GM20000 (cell line): ENCODE measurements at regions not wholly inside any gene's neighbourhood (a gene's known extent, or its start where the extent isn't known, plus 50 kb on each side); places are given as distances from the start of the nearest gene placed in this dataset.

Experiments
- DNase-seq: peaks from one replicate; pipeline ENCODE4 v3.0.0; 2012; ENCODE audit warnings: low spot score
- CTCF ChIP-seq: IDR thresholded peaks from 2 replicates; pipeline ENCODE4 v1.5.1; 2012; ENCODE audit warnings: mild to moderate bottlenecking, control low read depth; ENCODE audit errors: extremely low read depth, missing control alignments

GRCh38 chr9:90460220-90460619 lies 182.4 kb downstream of the DIRAS2 start:
- no peak for TF ChIP-seq CTCF
- DNase-seq: no peak

GRCh38 chr9:90464978-90465377 lies 177.6 kb downstream of the DIRAS2 start:
- no peak for TF ChIP-seq CTCF
- no peak for DNase-seq

- no peak for TF ChIP-seq CTCF
- DNase-seq: no peak
These were observed 176.2 kb downstream of the DIRAS2 start for GRCh38 chr9:90466441-90466840.

GRCh38 chr9:90469435-90469834 lies 173.2 kb downstream of the DIRAS2 start:
- no peak for TF ChIP-seq CTCF
- DNase-seq: no peak

GRCh38 chr9:90469865-90470387 lies 172.7 kb downstream of the DIRAS2 start:
- no peak for TF ChIP-seq CTCF
- no peak for DNase-seq

GRCh38 chr9:90476058-90476457 lies 166.6 kb downstream of the DIRAS2 start:
- no peak for TF ChIP-seq CTCF
- no peak for DNase-seq

GRCh38 chr9:90477535-90477934 lies 165.1 kb downstream of the DIRAS2 start:
- TF ChIP-seq CTCF: no peak
- no peak for DNase-seq
